Calu3 (cell line): ENCODE measurements at regions not wholly inside any gene's neighbourhood (a gene's known extent, or its start where the extent isn't known, plus 50 kb on each side); places are given as distances from the start of the nearest gene placed in this dataset.

Source experiments
- BruUV-seq: library from RNA; stranded (reverse); fragments of 400-500 nt; replicated peaks from 2 replicates; lab custom pipeline; 2021; lab: Mats Ljungman, UMichigan
- CTCF ChIA-PET: fragments of 300-600 bp; sonication (Branson Sonifier 250); formaldehyde crosslinking; loops from one replicate; lab custom pipeline; 2022; ENCODE audit warnings: antibody characterized with exemption; lab: Charles Lee
- DNase-seq: peaks from one replicate; pipeline ENCODE4 v3.0.0; 2022
- H3K27ac Mint-ChIP-seq: one replicate; pipeline ENCODE4 v1.8.0; 2022; ENCODE audit warnings: mixed read lengths; ENCODE audit not compliant: unreplicated experiment
- H3K27me3 Mint-ChIP-seq: one replicate; pipeline ENCODE4 v1.8.0; 2022; ENCODE audit warnings: mixed read lengths; ENCODE audit not compliant: unreplicated experiment
- H3K36me3 Mint-ChIP-seq: one replicate; pipeline ENCODE4 v1.8.0; 2022; ENCODE audit warnings: mild to moderate bottlenecking, moderate library complexity, mixed read lengths; ENCODE audit not compliant: insufficient read depth, unreplicated experiment
- H3K4me1 Mint-ChIP-seq: one replicate; pipeline ENCODE4 v1.8.0; 2022; ENCODE audit warnings: mild to moderate bottlenecking, low read depth, mixed read lengths; ENCODE audit not compliant: unreplicated experiment
- H3K4me3 Mint-ChIP-seq: one replicate; pipeline ENCODE4 v1.8.0; 2022; ENCODE audit warnings: mild to moderate bottlenecking, low read depth, moderate library complexity, mixed read lengths; ENCODE audit not compliant: unreplicated experiment
- H3K9me3 Mint-ChIP-seq: one replicate; pipeline ENCODE4 v1.8.0; 2022; ENCODE audit warnings: low read depth, mixed read lengths; ENCODE audit not compliant: unreplicated experiment
- CTCF ChIP-seq: fragments of 200-600 bp; IDR thresholded peaks from one replicate; pipeline ENCODE4 v1.8.0; 2022; ENCODE audit warnings: antibody characterized with exemption; ENCODE audit not compliant: unreplicated experiment
- intact Hi-C: fragments of 100-400 bp; cut with micrococcal nuclease; formaldehyde crosslinking; loops from one replicate; pipeline ENCODE4 v1.10.0; 2022; ENCODE audit not compliant: unreplicated experiment

DNA sequence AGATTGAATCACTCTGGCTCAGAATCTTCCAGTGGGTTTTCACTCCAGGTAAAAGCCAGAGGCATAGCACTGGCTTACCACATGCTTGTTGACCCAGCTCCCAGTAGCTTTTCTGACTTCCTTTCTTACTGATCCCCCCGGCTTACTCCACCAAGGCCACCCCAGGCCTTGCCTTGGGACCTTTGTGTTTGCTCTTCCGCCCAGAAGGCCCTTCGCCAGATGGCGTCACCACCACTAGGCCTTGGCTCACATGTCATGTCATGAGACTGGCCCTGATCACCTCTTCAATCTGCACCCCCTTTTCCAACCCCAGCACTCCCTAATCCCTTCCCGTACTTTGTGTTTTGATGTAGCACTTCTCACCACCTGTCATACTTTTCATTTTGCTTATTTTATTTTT is 98.5 kb upstream of the UMPS start:
- CTCF ChIA-PET = no interaction called here
- peaks cover 49% of the 10 kb centered on the region for H3K4me1 Mint-ChIP-seq
- intact Hi-C loops = no loop called here
- peaks cover 4% of the 10 kb centered on the region for H3K36me3 Mint-ChIP-seq
- H3K4me3 Mint-ChIP-seq = no peak overlapping the region
- H3K9me3 Mint-ChIP-seq = no peaks in the 10 kb centered on the region
- no peak for DNase-seq
- no TSS peak for BruUV-seq
- no peak overlapping the region for H3K27ac Mint-ChIP-seq
- no peak for TF ChIP-seq CTCF
- no peaks in the 10 kb centered on the region for H3K27me3 Mint-ChIP-seq

DNA sequence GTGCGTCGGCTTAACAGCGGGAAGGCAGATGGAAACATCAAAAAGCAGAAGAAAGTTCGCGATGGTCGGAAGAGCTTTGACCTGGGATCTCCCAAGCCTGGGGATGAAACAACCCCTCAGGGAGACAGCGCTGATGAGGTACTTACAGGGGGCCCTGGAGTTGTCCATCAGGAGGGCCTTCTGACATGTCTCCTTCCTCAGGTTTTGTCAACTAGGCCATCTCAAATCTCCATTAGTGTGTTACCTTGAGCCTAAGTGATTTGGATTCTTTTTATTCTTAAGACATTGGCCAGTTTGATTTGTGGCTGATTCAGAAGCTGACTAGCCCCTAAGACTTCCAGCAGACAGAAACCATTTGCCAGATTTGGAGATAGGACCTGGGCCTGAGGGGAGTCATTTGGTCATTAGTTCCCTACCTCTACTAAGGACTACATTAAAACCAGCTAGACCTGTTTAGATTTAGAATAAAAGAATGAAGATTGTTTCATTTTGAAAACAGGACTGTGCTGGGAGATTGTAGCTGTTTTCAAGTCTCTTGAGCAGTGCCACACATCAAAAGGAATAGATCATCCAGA is 97.6 kb upstream of the UMPS start:
- Mint-ChIP-seq H3K27me3 (no peaks in the 10 kb centered on the region), H3K9me3 (no peaks in the 10 kb centered on the region), H3K4me1 (peaks cover 58% of the 10 kb centered on the region), H3K27ac (no peak overlapping the region), H3K4me3 (no peak overlapping the region), H3K36me3 (peaks cover 4% of the 10 kb centered on the region)
- BruUV-seq = no TSS peak
- no peak for DNase-seq
- CTCF ChIA-PET = interaction anchor here (0.6 kb wide), 1 partner anchor 56 kb away, joined by 3 read pairs; no protein-coding TSS in a partner anchor
- TF ChIP-seq CTCF = no peak
- intact Hi-C loops = no loop called here

DNA sequence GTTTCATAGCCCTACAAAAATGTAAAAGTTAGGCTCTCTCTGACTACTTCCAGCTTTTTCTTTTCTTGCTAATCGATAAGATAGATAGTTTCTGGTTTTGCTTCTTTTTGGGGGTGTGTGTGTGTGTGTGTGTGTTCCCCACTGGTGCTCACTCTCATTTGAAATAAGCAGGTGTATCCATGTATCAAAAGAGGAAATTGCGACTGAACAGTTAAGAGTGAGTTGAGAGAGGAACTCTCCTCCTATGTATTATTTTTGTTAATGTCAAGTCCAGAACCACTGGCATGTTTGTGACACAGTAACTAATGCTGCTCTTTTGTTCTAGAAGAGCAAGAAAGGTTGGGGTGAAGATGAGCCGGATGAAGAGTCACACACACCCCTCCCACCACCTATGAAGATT is 96.7 kb upstream of the UMPS start:
- no peak for TF ChIP-seq CTCF
- intact Hi-C loops = no loop called here
- peaks cover 4% of the 10 kb centered on the region for H3K36me3 Mint-ChIP-seq
- H3K4me1 Mint-ChIP-seq = peaks cover 55% of the 10 kb centered on the region
- H3K9me3 Mint-ChIP-seq = no peaks in the 10 kb centered on the region
- no TSS peak for BruUV-seq
- CTCF ChIA-PET = no interaction called here
- H3K4me3 Mint-ChIP-seq = no peak overlapping the region
- no peaks in the 10 kb centered on the region for H3K27me3 Mint-ChIP-seq
- no peak overlapping the region for H3K27ac Mint-ChIP-seq
- DNase-seq = no peak

DNA sequence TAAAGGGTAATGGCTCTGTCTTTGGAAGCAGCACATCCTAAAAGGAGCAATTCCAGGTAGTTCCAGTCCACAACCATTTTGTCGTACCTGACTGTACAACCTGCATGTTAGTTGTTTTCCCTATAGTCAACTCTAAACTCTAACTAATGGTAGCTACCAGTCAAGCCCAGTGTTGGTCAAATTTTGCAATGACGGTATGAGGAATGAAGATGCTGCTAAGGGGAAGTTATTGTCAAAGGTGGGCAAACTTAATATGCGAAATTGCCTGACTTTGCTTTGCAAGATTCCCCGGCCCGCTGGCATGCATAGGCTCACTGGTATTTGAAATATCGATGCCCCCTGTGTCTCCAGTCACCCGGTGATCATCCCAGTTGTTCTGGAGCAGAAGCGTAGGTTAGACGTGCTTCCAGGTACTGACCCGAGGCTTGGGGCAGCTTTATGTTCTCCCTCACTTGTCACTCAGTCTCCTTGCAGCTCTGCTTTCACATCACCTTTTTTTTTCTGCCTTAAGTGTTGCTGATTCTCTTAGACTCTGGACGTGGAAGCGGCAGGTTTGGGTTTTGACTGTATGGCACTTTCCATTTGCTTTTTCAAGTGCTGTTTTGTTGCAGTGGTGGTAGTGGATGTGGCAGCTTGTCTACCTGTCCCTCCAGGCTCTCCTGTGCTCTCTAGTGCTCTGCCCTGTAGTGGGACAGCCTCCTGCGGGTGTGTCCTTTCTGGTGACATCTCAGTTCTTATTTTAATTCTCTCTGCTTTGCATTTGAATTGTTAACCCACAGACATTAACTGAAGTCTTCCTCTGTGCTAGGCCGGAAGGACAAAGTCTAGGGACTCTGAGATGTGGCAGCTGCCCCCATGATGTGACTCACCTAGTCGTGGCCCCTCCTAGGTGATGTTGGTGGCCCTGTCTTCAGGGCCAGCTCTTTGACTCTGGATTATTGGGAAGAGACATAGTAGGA is 95.8 kb upstream of the UMPS start:
- Mint-ChIP-seq H3K27me3 (no peaks in the 10 kb centered on the region), H3K27ac (peak overlapping the region; percentile 63), H3K4me3 (peak overlapping the region; percentile 32), H3K9me3 (no peaks in the 10 kb centered on the region), H3K4me1 (peaks cover 49% of the 10 kb centered on the region), H3K36me3 (peaks cover 4% of the 10 kb centered on the region)
- BruUV-seq = no TSS peak
- TF ChIP-seq CTCF = no peak
- intact Hi-C loops = no loop called here
- DNase-seq = peak; percentile 21
- CTCF ChIA-PET = interaction anchor here (0.6 to 1.3 kb wide), 2 partner anchors 15 to 53 kb away, joined by 3 read pairs; no protein-coding TSS in a partner anchor
